HAP-1 (cell line): ENCODE measurements at regions not wholly inside any gene's neighbourhood (a gene's known extent, or its start where the extent isn't known, plus 50 kb on each side); places are given as distances from the start of the nearest gene placed in this dataset.

ENCODE experiments used
- DNase-seq, 2 experiments: peaks; one replicate each; pipeline ENCODE4 v3.0.0-alpha.2; 2016 to 2020; ENCODE audit warnings: low spot score in 2 of 2
- H3K27me3 ChIP-seq: fragments of 250-450 bp; sonication (Bioruptor Pico); 2 replicates; pipeline ENCODE4 v1.5.1; 2020; ENCODE audit warnings: low read depth, mild to moderate bottlenecking, moderate library complexity
- H3K36me3 ChIP-seq: fragments of 250-450 bp; sonication (Bioruptor Pico); replicated peaks from 2 replicates; pipeline ENCODE4 v1.5.1; 2020; ENCODE audit warnings: mild to moderate bottlenecking
- H3K4me1 ChIP-seq: fragments of 250-450 bp; sonication (Bioruptor Pico); 2 replicates; pipeline ENCODE4 v1.5.1; 2020; ENCODE audit warnings: mild to moderate bottlenecking
- H3K4me3 ChIP-seq: fragments of 250-450 bp; sonication (Bioruptor Pico); 2 replicates; pipeline ENCODE4 v1.5.1; 2020; ENCODE audit warnings: mild to moderate bottlenecking, moderate library complexity
- H3K9me3 ChIP-seq: fragments of 250-450 bp; sonication (Bioruptor Pico); 2 replicates; pipeline ENCODE4 v1.5.1; 2020; ENCODE audit warnings: mild to moderate bottlenecking, moderate library complexity
- in situ Hi-C: fragments of 300-500 bp; cut with MboI; formaldehyde crosslinking; loops from 3 replicates; pipeline ENCODE4 v1.14.3; 2020; ENCODE audit warnings: low sequenced_read_pairs, inconsistent platforms, mixed read lengths

GRCh38 chr5:172588380-172588779, 52.7 kb upstream of the NEURL1B start:
- in situ Hi-C loops = no loop called here
- H3K9me3 ChIP-seq = no peaks in the 10 kb centered on the region
- DNase-seq = no peak
- H3K36me3 ChIP-seq = no peaks in the 10 kb centered on the region
- H3K4me1 ChIP-seq = no peaks in the 10 kb centered on the region
- H3K4me3 ChIP-seq = no peak overlapping the region
- peaks cover 19% of the 10 kb centered on the region for H3K27me3 ChIP-seq

GRCh38 chr5:172587061-172587405, 54.0 kb upstream of the NEURL1B start:
- Histone ChIP-seq H3K36me3 (no peaks in the 10 kb centered on the region), H3K9me3 (no peaks in the 10 kb centered on the region), H3K27me3 (peaks cover 20% of the 10 kb centered on the region), H3K4me3 (no peak overlapping the region), H3K4me1 (no peaks in the 10 kb centered on the region)
- in situ Hi-C loops = no loop called here
- no peak for DNase-seq

- H3K4me3 ChIP-seq = no peak overlapping the region
Measured at GRCh38 chr5:172586125-172587060, 54.7 kb upstream of the NEURL1B start.

GRCh38 chr5:172585114-172585513, 55.9 kb upstream of the NEURL1B start:
- Histone ChIP-seq H3K36me3 (no peaks in the 10 kb centered on the region), H3K27me3 (peaks cover 23% of the 10 kb centered on the region), H3K4me1 (no peaks in the 10 kb centered on the region), H3K4me3 (no peak overlapping the region), H3K9me3 (no peaks in the 10 kb centered on the region)
- in situ Hi-C loops = no loop called here
- DNase-seq = no peak

More at GRCh38 chr5:172586125-172587060, 54.7 kb upstream of the NEURL1B start:
- H3K4me1 ChIP-seq = no peaks in the 10 kb centered on the region
- no peaks in the 10 kb centered on the region for H3K9me3 ChIP-seq
- H3K36me3 ChIP-seq = no peaks in the 10 kb centered on the region
- in situ Hi-C loops = no loop called here
- DNase-seq = no peak
- peaks cover 25% of the 10 kb centered on the region for H3K27me3 ChIP-seq

GRCh38 chr5:172584638-172585037, 56.4 kb upstream of the NEURL1B start:
- Histone ChIP-seq H3K9me3 (no peaks in the 10 kb centered on the region), H3K27me3 (peaks cover 23% of the 10 kb centered on the region), H3K4me1 (no peaks in the 10 kb centered on the region), H3K4me3 (no peak overlapping the region), H3K36me3 (no peaks in the 10 kb centered on the region)
- in situ Hi-C loops = no loop called here
- DNase-seq = no peak

GRCh38 chr5:172583931-172584511, 57.0 kb upstream of the NEURL1B start:
- Histone ChIP-seq H3K36me3 (no peaks in the 10 kb centered on the region), H3K4me3 (no peak overlapping the region), H3K27me3 (peaks cover 21% of the 10 kb centered on the region), H3K9me3 (no peaks in the 10 kb centered on the region), H3K4me1 (no peaks in the 10 kb centered on the region)
- in situ Hi-C loops = no loop called here
- DNase-seq = no peak

GRCh38 chr5:172582940-172583339, 58.1 kb upstream of the NEURL1B start:
- Histone ChIP-seq H3K9me3 (no peaks in the 10 kb centered on the region), H3K36me3 (no peaks in the 10 kb centered on the region), H3K27me3 (peaks cover 21% of the 10 kb centered on the region), H3K4me1 (no peaks in the 10 kb centered on the region), H3K4me3 (no peak overlapping the region)
- no peak for DNase-seq
- in situ Hi-C loops = no loop called here

GRCh38 chr5:172581315-172581714, 59.7 kb upstream of the NEURL1B start:
- no peak overlapping the region for H3K4me3 ChIP-seq
- H3K4me1 ChIP-seq = no peaks in the 10 kb centered on the region
- in situ Hi-C loops = no loop called here
- no peaks in the 10 kb centered on the region for H3K36me3 ChIP-seq
- peaks cover 21% of the 10 kb centered on the region for H3K27me3 ChIP-seq
- no peaks in the 10 kb centered on the region for H3K9me3 ChIP-seq
- DNase-seq = no peak

GRCh38 chr5:172579403-172579990, 61.6 kb upstream of the NEURL1B start:
- Histone ChIP-seq H3K4me3 (no peak overlapping the region), H3K27me3 (peaks cover 12% of the 10 kb centered on the region), H3K36me3 (no peaks in the 10 kb centered on the region), H3K4me1 (no peaks in the 10 kb centered on the region), H3K9me3 (no peaks in the 10 kb centered on the region)
- no peak for DNase-seq
- in situ Hi-C loops = no loop called here

GRCh38 chr5:172577267-172577909, 63.7 kb upstream of the NEURL1B start:
- Histone ChIP-seq H3K9me3 (no peaks in the 10 kb centered on the region), H3K4me1 (no peaks in the 10 kb centered on the region), H3K27me3 (peaks cover 6% of the 10 kb centered on the region), H3K4me3 (no peak overlapping the region), H3K36me3 (no peaks in the 10 kb centered on the region)
- DNase-seq = no peak
- in situ Hi-C loops = no loop called here

GRCh38 chr5:172575816-172576545, 65.1 kb upstream of the NEURL1B start:
- in situ Hi-C loops = no loop called here
- no peak overlapping the region for H3K4me3 ChIP-seq

GRCh38 chr5:172575416-172575815, 65.6 kb upstream of the NEURL1B start:
- H3K4me1 ChIP-seq = no peaks in the 10 kb centered on the region
- in situ Hi-C loops = no loop called here
- DNase-seq = no peak
- H3K4me3 ChIP-seq = no peak overlapping the region
- no peaks in the 10 kb centered on the region for H3K9me3 ChIP-seq
- no peaks in the 10 kb centered on the region for H3K36me3 ChIP-seq
- H3K27me3 ChIP-seq = 0 out of 2 replicates have a peak, but pooled peaks cover 7% of the 10 kb centered on the region

More at GRCh38 chr5:172575816-172576545, 65.1 kb upstream of the NEURL1B start:
- H3K27me3 ChIP-seq = peaks cover 7% of the 10 kb centered on the region; the same call in 1 of the 2 replicates
- no peak for DNase-seq
- no peaks in the 10 kb centered on the region for H3K9me3 ChIP-seq
- H3K36me3 ChIP-seq = no peaks in the 10 kb centered on the region
- no peaks in the 10 kb centered on the region for H3K4me1 ChIP-seq

- Histone ChIP-seq H3K4me1 (no peaks in the 10 kb centered on the region), H3K27me3 (0 out of 2 replicates have a peak, but pooled peaks cover 7% of the 10 kb centered on the region), H3K36me3 (no peaks in the 10 kb centered on the region), H3K4me3 (no peak overlapping the region), H3K9me3 (no peaks in the 10 kb centered on the region)
- in situ Hi-C loops = no loop called here
- DNase-seq = no peak
Measured at GRCh38 chr5:172574871-172575223, 66.2 kb upstream of the NEURL1B start.
